GM18951 (cell line): ENCODE measurements at regions not wholly inside any gene's neighbourhood (a gene's known extent, or its start where the extent isn't known, plus 50 kb on each side); places are given as distances from the start of the nearest gene placed in this dataset.

Source experiments
- POLR2A ChIP-seq: IDR thresholded peaks from 4 replicates; pipeline ENCODE4 v1.6.1; 2011; ENCODE audit warnings: mild to moderate bottlenecking; ENCODE audit not compliant: insufficient read length, insufficient read depth; ENCODE audit errors: extremely low read depth
- in situ Hi-C: fragments of 300-500 bp; cut with MboI; formaldehyde crosslinking; loops from one replicate; pipeline ENCODE4 v1.12.0; 2022; ENCODE audit warnings: low sequenced_read_pairs, mixed read lengths, inconsistent platforms; ENCODE audit not compliant: unreplicated experiment

GRCh38 chr5:174590820-174591219, 133.6 kb upstream of the MSX2 start:
- in situ Hi-C loops, result no loop called here
- no peak for TF ChIP-seq POLR2A

GRCh38 chr5:174596429-174596828, 128.0 kb upstream of the MSX2 start:
- in situ Hi-C loops, result no loop called here

GRCh38 chr5:174599992-174600391, 124.4 kb upstream of the MSX2 start:
- in situ Hi-C loops, result no loop called here

More at GRCh38 chr5:174596429-174596828, 128.0 kb upstream of the MSX2 start:
- TF ChIP-seq POLR2A, result no peak

GRCh38 chr5:174601946-174602345, 122.4 kb upstream of the MSX2 start:
- in situ Hi-C loops, result no loop called here
- no peak for TF ChIP-seq POLR2A

More at GRCh38 chr5:174599992-174600391, 124.4 kb upstream of the MSX2 start:
- TF ChIP-seq POLR2A, result no peak

GRCh38 chr5:174606153-174606552, 118.2 kb upstream of the MSX2 start:
- in situ Hi-C loops, result no loop called here

GRCh38 chr5:174606646-174607045, 117.7 kb upstream of the MSX2 start:
- TF ChIP-seq POLR2A, result no peak
- in situ Hi-C loops, result no loop called here

More at GRCh38 chr5:174606153-174606552, 118.2 kb upstream of the MSX2 start:
- TF ChIP-seq POLR2A, result no peak

GRCh38 chr5:174607205-174607604, 117.2 kb upstream of the MSX2 start:
- in situ Hi-C loops, result no loop called here
- TF ChIP-seq POLR2A, result no peak

- in situ Hi-C loops, result no loop called here
- no peak for TF ChIP-seq POLR2A
These were observed 116.5 kb upstream of the MSX2 start for GRCh38 chr5:174607916-174608315.

GRCh38 chr5:174608631-174609097, 115.7 kb upstream of the MSX2 start:
- in situ Hi-C loops, result no loop called here
- TF ChIP-seq POLR2A, result no peak

GRCh38 chr5:174609116-174609515, 115.3 kb upstream of the MSX2 start:
- in situ Hi-C loops, result no loop called here
- TF ChIP-seq POLR2A, result no peak

- in situ Hi-C loops, result no loop called here
- no peak for TF ChIP-seq POLR2A
These were observed 113.4 kb upstream of the MSX2 start for GRCh38 chr5:174610968-174611367.

- in situ Hi-C loops, result no loop called here
- TF ChIP-seq POLR2A, result no peak
These were observed 111.7 kb upstream of the MSX2 start for GRCh38 chr5:174612686-174613085.

GRCh38 chr5:174614500-174615135, 109.8 kb upstream of the MSX2 start:
- in situ Hi-C loops, result no loop called here
- TF ChIP-seq POLR2A, result no peak

GRCh38 chr5:174616036-174616435, 108.3 kb upstream of the MSX2 start:
- in situ Hi-C loops, result no loop called here
- no peak for TF ChIP-seq POLR2A
